GM23338 (cell line): ENCODE measurements at regions not wholly inside any gene's neighbourhood (a gene's known extent, or its start where the extent isn't known, plus 50 kb on each side); places are given as distances from the start of the nearest gene placed in this dataset.

Experiments used
- ATAC-seq: fragments of 200-7000 bp; cut with Tn5 transposase; 3 replicates; pipeline ENCODE4 v1.9.1; 2020
- DNase-seq: peaks from one replicate; pipeline ENCODE4 v3.0.0-alpha.2; 2015; ENCODE audit warnings: low spot score
- H2AFZ ChIP-seq: fragments of 200-600 bp; sonication (generic); 2 replicates; pipeline ENCODE4 v1.8.0; 2016; ENCODE audit warnings: antibody characterized with exemption, mild to moderate bottlenecking, moderate library complexity
- H3F3A ChIP-seq: fragments of 200-600 bp; sonication (generic); replicated peaks from 2 replicates; pipeline ENCODE4 v1.8.0; 2017; ENCODE audit warnings: antibody characterized with exemption, mixed run types, low read depth
- H3K27ac ChIP-seq: fragments of 200-600 bp; sonication (generic); 2 replicates; pipeline ENCODE4 v1.6.1; 2016; ENCODE audit warnings: low read depth
- H3K27me3 ChIP-seq: fragments of 200-600 bp; sonication (generic); 2 replicates; pipeline ENCODE4 v1.8.0; 2016; ENCODE audit warnings: mild to moderate bottlenecking, mixed run types, moderate library complexity; ENCODE audit not compliant: insufficient read depth
- H3K36me3 ChIP-seq: fragments of 200-600 bp; sonication (generic); 2 replicates; pipeline ENCODE4 v1.8.0; 2016; ENCODE audit warnings: mild to moderate bottlenecking; ENCODE audit not compliant: insufficient read depth
- H3K4me1 ChIP-seq: fragments of 200-600 bp; sonication (generic); 2 replicates; pipeline ENCODE4 v1.8.0; 2016; ENCODE audit warnings: mild to moderate bottlenecking, moderate library complexity; ENCODE audit not compliant: insufficient read depth
- H3K4me2 ChIP-seq: fragments of 200-600 bp; sonication (generic); 2 replicates; pipeline ENCODE4 v1.7.1; 2017; ENCODE audit warnings: mixed run types
- H3K4me3 ChIP-seq: fragments of 200-600 bp; sonication (generic); 2 replicates; pipeline ENCODE4 v1.6.1; 2016; ENCODE audit warnings: mixed run types
- H3K79me2 ChIP-seq: fragments of 200-600 bp; sonication (generic); replicated peaks from 2 replicates; pipeline ENCODE4 v1.8.0; 2017; ENCODE audit warnings: mild to moderate bottlenecking; ENCODE audit not compliant: insufficient read depth
- H3K9me2 ChIP-seq: fragments of 200-600 bp; sonication (generic); 2 replicates; pipeline ENCODE4 v1.8.0; 2017; ENCODE audit not compliant: insufficient read depth
- H4K20me1 ChIP-seq: fragments of 200-600 bp; sonication (generic); replicated peaks from 2 replicates; pipeline ENCODE4 v1.8.0; 2017; ENCODE audit warnings: mild to moderate bottlenecking; ENCODE audit not compliant: insufficient read depth
- H3K27ac Mint-ChIP-seq: 2 replicates; pipeline ENCODE4 v1.8.0; 2020; ENCODE audit warnings: inconsistent platforms, mild to moderate bottlenecking, moderate library complexity, mixed read lengths
- H3K27me3 Mint-ChIP-seq: 3 replicates; pipeline ENCODE4 v1.8.0; 2022; ENCODE audit warnings: low read depth, mild to moderate bottlenecking, moderate library complexity, mixed read lengths, inconsistent platforms; ENCODE audit not compliant: insufficient read depth, poor library complexity
- H3K36me3 Mint-ChIP-seq: 3 replicates; pipeline ENCODE4 v1.8.0; 2021; ENCODE audit warnings: low read depth, mild to moderate bottlenecking, inconsistent platforms, moderate library complexity, mixed read lengths
- H3K4me1 Mint-ChIP-seq: 3 replicates; pipeline ENCODE4 v1.8.0; 2020; ENCODE audit warnings: mild to moderate bottlenecking, inconsistent platforms, mixed read lengths
- H3K4me3 Mint-ChIP-seq: 3 replicates; pipeline ENCODE4 v1.8.0; 2021; ENCODE audit warnings: moderate library complexity, mild to moderate bottlenecking, inconsistent platforms, mixed read lengths
- H3K9me3 Mint-ChIP-seq: 3 replicates; pipeline ENCODE4 v1.8.0; 2020; ENCODE audit warnings: moderate library complexity, mild to moderate bottlenecking, inconsistent platforms, mixed read lengths
- CREB1 ChIP-seq: fragments of 250-450 bp; sonication (Bioruptor Pico); IDR thresholded peaks from 2 replicates; pipeline ENCODE4 v1.5.0; 2020; ENCODE audit warnings: low read depth, mild to moderate bottlenecking, moderate library complexity
- EZH2 ChIP-seq: fragments of 200-600 bp; sonication (generic); IDR thresholded peaks from one replicate; pipeline ENCODE4 v1.8.0; 2017; ENCODE audit warnings: antibody characterized with exemption, mild to moderate bottlenecking, low read depth; ENCODE audit not compliant: unreplicated experiment
- EZH2phosphoT487 ChIP-seq: fragments of 200-600 bp; sonication (generic); IDR thresholded peaks from one replicate; pipeline ENCODE4 v1.8.1; 2018; ENCODE audit warnings: antibody characterized with exemption; ENCODE audit not compliant: unreplicated experiment
- JUNB ChIP-seq: IDR thresholded peaks from one replicate; pipeline ENCODE4 v1.6.1; 2016; ENCODE audit warnings: antibody characterized with exemption; ENCODE audit not compliant: unreplicated experiment
- NANOG ChIP-seq: IDR thresholded peaks from 2 replicates; pipeline ENCODE4 v1.6.1; 2016; ENCODE audit warnings: antibody characterized with exemption, borderline replicate concordance
- POLR2AphosphoS5 ChIP-seq: IDR thresholded peaks from 2 replicates; pipeline ENCODE4 v1.6.1; 2016; ENCODE audit warnings: antibody characterized with exemption, low read depth
- ZNF114 ChIP-seq: fragments of 250-450 bp; sonication (Bioruptor Pico); IDR thresholded peaks from 2 replicates; pipeline ENCODE4 v1.5.0; 2020; ENCODE audit warnings: mild to moderate bottlenecking, moderate library complexity
- ZNF331 ChIP-seq: fragments of 250-450 bp; sonication (Bioruptor Pico); IDR thresholded peaks from 2 replicates; pipeline ENCODE4 v1.5.0; 2020; ENCODE audit warnings: low read depth, mild to moderate bottlenecking, moderate library complexity
- ZNF462 ChIP-seq: fragments of 250-450 bp; sonication (Bioruptor Pico); IDR thresholded peaks from 2 replicates; pipeline ENCODE4 v1.5.0; 2020; ENCODE audit warnings: mild to moderate bottlenecking, moderate library complexity
- TF ChIP-seq, protein P1 (sequence below): IDR thresholded peaks from 2 replicates; pipeline ENCODE4 v1.6.1; 2016; ENCODE audit warnings: antibody characterized with exemption
- TF ChIP-seq, protein P2 (sequence below): IDR thresholded peaks from one replicate; pipeline ENCODE4 v1.6.1; 2018; ENCODE audit warnings: antibody characterized with exemption; ENCODE audit not compliant: unreplicated experiment

DNA sequence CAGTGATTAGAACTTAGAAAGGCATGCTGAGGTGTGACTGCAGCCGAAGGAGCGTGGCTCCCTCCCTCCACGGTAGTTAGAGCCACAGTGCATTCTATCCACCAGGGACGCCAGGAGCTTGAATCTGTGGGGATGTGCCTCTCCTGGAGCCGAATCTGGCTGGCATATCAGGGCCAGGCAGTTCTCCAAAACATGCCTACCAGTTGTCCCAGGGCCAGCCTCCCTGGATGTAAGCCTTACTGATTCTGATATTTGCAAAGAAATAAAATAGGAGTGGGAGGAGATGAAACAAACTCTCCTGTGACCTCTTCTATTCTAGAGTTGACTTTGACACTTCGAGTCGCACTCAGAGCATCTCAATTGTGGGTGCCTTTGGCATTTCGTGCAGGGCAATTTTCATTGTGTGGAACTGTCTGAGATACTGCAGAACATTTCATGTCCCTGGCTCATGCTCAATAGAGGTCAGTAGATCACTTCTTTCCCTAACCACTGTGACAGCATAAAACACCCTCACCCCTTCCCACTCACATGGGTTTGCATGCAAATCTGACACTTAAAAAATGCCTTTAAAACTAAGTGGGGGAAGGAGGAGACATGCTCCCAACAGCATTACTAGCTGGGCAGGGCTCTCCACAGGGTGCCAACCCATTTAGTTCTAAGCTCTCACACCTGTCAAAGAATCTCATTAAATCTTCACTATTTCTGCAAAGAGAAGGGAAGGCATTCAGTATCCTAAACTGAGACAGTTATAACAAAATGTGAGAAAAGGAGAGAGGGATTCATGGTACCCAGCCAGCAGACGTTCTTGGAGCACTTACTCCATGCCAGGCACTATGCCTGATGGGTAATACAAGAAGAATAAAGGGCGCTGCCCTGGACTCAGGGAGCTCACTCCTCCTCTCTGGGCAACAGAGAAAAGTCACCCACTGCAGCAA lies 378.9 kb downstream of the PREX1 start:
- Histone ChIP-seq H3K4me3 (no peak overlapping the region), H3K36me3 (0 out of 2 replicates have a peak, but pooled peaks cover under 1% of the 10 kb centered on the region), H3K27ac (no peak overlapping the region), H3K4me2 (no peak overlapping the region), H3K4me1 (no peaks in the 10 kb centered on the region), H3K27me3 (no peaks in the 10 kb centered on the region), H4K20me1 (no peaks in the 10 kb centered on the region), H3K9me2 (no peaks in the 10 kb centered on the region), H2AFZ (no peak overlapping the region), H3F3A (no peaks in the 10 kb centered on the region), H3K79me2 (no peaks in the 10 kb centered on the region)
- H3K27me3 Mint-ChIP-seq = peaks cover 2% of the 10 kb centered on the region
- H3K27ac Mint-ChIP-seq = no peak overlapping the region
- no peak overlapping the region for H3K4me3 Mint-ChIP-seq
- DNase-seq = no peak
- TF ChIP-seq NANOG (no peak), ZNF331 (CRISPR knock-in tag) (no peak), JUNB (no peak), EZH2phosphoT487 (no peak), POLR2AphosphoS5 (no peak)
- TF ChIP-seq, protein P1, sequence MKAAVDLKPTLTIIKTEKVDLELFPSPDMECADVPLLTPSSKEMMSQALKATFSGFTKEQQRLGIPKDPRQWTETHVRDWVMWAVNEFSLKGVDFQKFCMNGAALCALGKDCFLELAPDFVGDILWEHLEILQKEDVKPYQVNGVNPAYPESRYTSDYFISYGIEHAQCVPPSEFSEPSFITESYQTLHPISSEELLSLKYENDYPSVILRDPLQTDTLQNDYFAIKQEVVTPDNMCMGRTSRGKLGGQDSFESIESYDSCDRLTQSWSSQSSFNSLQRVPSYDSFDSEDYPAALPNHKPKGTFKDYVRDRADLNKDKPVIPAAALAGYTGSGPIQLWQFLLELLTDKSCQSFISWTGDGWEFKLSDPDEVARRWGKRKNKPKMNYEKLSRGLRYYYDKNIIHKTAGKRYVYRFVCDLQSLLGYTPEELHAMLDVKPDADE = no peak
- TF ChIP-seq, protein P2, sequence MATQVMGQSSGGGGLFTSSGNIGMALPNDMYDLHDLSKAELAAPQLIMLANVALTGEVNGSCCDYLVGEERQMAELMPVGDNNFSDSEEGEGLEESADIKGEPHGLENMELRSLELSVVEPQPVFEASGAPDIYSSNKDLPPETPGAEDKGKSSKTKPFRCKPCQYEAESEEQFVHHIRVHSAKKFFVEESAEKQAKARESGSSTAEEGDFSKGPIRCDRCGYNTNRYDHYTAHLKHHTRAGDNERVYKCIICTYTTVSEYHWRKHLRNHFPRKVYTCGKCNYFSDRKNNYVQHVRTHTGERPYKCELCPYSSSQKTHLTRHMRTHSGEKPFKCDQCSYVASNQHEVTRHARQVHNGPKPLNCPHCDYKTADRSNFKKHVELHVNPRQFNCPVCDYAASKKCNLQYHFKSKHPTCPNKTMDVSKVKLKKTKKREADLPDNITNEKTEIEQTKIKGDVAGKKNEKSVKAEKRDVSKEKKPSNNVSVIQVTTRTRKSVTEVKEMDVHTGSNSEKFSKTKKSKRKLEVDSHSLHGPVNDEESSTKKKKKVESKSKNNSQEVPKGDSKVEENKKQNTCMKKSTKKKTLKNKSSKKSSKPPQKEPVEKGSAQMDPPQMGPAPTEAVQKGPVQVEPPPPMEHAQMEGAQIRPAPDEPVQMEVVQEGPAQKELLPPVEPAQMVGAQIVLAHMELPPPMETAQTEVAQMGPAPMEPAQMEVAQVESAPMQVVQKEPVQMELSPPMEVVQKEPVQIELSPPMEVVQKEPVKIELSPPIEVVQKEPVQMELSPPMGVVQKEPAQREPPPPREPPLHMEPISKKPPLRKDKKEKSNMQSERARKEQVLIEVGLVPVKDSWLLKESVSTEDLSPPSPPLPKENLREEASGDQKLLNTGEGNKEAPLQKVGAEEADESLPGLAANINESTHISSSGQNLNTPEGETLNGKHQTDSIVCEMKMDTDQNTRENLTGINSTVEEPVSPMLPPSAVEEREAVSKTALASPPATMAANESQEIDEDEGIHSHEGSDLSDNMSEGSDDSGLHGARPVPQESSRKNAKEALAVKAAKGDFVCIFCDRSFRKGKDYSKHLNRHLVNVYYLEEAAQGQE = no peak
- H3K4me1 Mint-ChIP-seq = no peaks in the 10 kb centered on the region
- H3K9me3 Mint-ChIP-seq = peaks cover 13% of the 10 kb centered on the region
- ATAC-seq = no peak
- peaks cover 5% of the 10 kb centered on the region; the same call in 1 of the 3 replicates for H3K36me3 Mint-ChIP-seq

DNA sequence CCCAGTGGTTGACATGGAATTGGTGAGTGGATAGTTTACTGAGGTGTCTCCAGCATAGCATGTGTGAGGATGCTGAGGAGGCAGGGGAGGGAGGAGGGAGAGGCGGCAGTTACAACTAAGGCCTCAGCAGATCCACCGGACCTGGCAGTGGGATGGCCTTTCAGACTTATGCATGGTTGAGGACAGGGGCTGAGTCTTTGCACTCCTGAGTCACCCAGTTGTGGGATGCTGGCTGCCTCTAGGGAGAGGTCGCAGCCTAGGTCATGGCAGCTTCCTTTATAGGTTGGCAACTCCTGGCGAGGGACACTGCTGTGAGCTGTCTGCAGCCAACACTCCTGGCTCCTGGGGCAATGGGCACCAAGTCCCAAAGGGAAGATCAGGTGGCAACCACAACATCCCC lies 380.3 kb downstream of the PREX1 start:
- H3K4me1 ChIP-seq = no peaks in the 10 kb centered on the region
- H3K9me3 Mint-ChIP-seq = peaks cover 23% of the 10 kb centered on the region
- no peaks in the 10 kb centered on the region for H3K4me1 Mint-ChIP-seq
- no peaks in the 10 kb centered on the region for H4K20me1 ChIP-seq
- H3K27ac Mint-ChIP-seq = no peak overlapping the region
- peaks cover 4% of the 10 kb centered on the region for H3K27me3 Mint-ChIP-seq
- no peak overlapping the region for H3K4me3 ChIP-seq
- no peaks in the 10 kb centered on the region for H3K79me2 ChIP-seq
- no peak for ATAC-seq
- H3K4me2 ChIP-seq = no peak overlapping the region
- peaks cover 5% of the 10 kb centered on the region; the same call in 1 of the 3 replicates for H3K36me3 Mint-ChIP-seq
- 0 out of 2 replicates have a peak, but pooled peaks cover 4% of the 10 kb centered on the region for H3K36me3 ChIP-seq
- no peak overlapping the region for H3K27ac ChIP-seq
- no peaks in the 10 kb centered on the region for H3K9me2 ChIP-seq
- no peak overlapping the region for H3K4me3 Mint-ChIP-seq
- H3F3A ChIP-seq = no peaks in the 10 kb centered on the region
- DNase-seq = no peak
- no peaks in the 10 kb centered on the region for H3K27me3 ChIP-seq
- H2AFZ ChIP-seq = no peak overlapping the region
- no peak for TF ChIP-seq ZNF114 (CRISPR knock-in tag)
- TF ChIP-seq EZH2 = no peak
- no peak for TF ChIP-seq ZNF462 (CRISPR knock-in tag)
- TF ChIP-seq CREB1 (CRISPR knock-in tag) = no peak
- no peak for TF ChIP-seq JUNB
